B cell (primary cell): ENCODE measurements at regions not wholly inside any gene's neighbourhood (a gene's known extent, or its start where the extent isn't known, plus 50 kb on each side); places are given as distances from the start of the nearest gene placed in this dataset.

Source experiments
- EZH2 ChIP-seq: IDR thresholded peaks from 2 replicates; pipeline ENCODE4 v1.6.1; 2012; ENCODE audit warnings: borderline replicate concordance, low read depth, mild to moderate bottlenecking, moderate library complexity, low read length; ENCODE audit not compliant: insufficient read depth, poor library complexity, severe bottlenecking
- TF ChIP-seq, protein P1 (sequence below): fragments of 200-600 bp; IDR thresholded peaks from one replicate; pipeline ENCODE4 v1.8.0; 2022; ENCODE audit warnings: antibody characterized with exemption, mild to moderate bottlenecking

DNA sequence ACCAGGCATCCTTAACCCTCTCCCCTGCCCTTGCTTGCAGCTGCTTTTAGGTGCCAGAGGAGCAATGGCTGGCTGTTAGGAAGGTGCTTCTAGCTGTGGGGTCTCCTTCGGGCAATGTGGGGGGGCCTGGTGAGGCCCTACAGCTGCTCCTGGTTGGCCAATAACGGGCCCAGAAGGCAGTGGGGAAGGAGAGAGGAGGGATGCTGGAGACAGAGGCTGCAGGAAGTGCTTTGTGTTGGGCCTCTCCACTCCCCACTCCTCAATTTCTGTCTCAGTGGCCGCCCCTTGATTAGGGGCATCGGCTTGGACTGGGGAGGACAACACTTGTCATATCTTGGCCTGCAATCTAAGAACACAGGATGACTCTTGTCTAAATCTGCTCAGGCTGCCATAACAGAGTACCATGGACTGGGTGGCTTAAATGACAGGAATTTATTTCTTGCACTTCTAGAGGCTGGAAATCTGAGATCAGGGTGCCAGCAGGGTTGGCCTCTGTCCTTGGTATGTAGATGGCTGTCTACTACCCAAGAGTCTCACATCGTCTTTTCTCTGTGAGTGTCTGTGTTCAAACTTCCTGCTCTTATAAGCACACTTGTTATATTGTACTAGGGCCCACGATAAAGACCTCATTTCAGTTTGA lies 374.3 kb downstream of the MID1IP1 start:
- TF ChIP-seq, protein P1, sequence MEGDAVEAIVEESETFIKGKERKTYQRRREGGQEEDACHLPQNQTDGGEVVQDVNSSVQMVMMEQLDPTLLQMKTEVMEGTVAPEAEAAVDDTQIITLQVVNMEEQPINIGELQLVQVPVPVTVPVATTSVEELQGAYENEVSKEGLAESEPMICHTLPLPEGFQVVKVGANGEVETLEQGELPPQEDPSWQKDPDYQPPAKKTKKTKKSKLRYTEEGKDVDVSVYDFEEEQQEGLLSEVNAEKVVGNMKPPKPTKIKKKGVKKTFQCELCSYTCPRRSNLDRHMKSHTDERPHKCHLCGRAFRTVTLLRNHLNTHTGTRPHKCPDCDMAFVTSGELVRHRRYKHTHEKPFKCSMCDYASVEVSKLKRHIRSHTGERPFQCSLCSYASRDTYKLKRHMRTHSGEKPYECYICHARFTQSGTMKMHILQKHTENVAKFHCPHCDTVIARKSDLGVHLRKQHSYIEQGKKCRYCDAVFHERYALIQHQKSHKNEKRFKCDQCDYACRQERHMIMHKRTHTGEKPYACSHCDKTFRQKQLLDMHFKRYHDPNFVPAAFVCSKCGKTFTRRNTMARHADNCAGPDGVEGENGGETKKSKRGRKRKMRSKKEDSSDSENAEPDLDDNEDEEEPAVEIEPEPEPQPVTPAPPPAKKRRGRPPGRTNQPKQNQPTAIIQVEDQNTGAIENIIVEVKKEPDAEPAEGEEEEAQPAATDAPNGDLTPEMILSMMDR: no peak
- no peak for TF ChIP-seq EZH2
